ENCODE measurements at regions not wholly inside any gene's neighbourhood (a gene's known extent, or its start where the extent isn't known, plus 50 kb on each side); places are given as distances from the start of the nearest gene placed in this dataset.

DNA sequence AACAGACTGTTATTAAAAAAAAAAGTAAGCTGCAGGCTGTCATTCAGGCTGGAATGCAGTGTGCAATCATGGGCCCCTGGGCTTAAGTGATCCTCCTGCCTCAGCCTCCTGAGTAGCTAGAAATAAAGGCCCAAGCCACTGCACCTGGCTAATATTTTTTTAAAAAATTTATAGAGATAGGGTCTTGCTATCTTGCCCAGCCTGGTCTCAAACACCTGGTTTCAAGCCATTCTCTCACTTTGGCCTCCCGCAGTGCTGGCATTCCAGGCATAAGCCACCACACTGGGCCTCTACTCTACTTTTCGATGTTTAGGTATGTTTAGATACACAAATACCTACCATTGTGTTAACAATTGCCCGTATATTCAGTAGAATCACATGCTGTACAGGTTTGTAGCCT is 270.4 kb upstream of the PRKCQ start:
- no peak for TF ChIP-seq ZNF274 (IDR thresholded peaks at IDR 0.05; ENCODE audit: low read depth, low read length)
- no peak for TF ChIP-seq YY1 (IDR thresholded peaks at IDR 0.05; ENCODE audit: insufficient read depth, insufficient read length)
- TF ChIP-seq SUZ12 (IDR thresholded peaks at IDR 0.05; ENCODE audit: extremely low read depth, insufficient read depth, insufficient read length) = no peak

All from NT2/D1 (cell line).